Panc1 (cell line): ENCODE measurements at regions not wholly inside any gene's neighbourhood (a gene's known extent, or its start where the extent isn't known, plus 50 kb on each side); places are given as distances from the start of the nearest gene placed in this dataset.

ENCODE experiments used
- ATAC-seq: fragments of 200-7000 bp; cut with Tn5 transposase; 2 replicates; pipeline ENCODE4 v1.9.1; 2020; ENCODE audit warnings: mild to moderate bottlenecking, moderate library complexity
- BruUV-seq: library from RNA; stranded (reverse); fragments of 400-500 nt; replicated peaks from 2 replicates; lab custom pipeline; 2021; lab: Mats Ljungman, UMichigan
- CTCF ChIA-PET: fragments of 300-600 bp; sonication (Branson Sonifier 250); formaldehyde crosslinking; loops from one replicate; lab custom pipeline; 2022; ENCODE audit warnings: antibody characterized with exemption; lab: Charles Lee
- POLR2A ChIA-PET: fragments of 300-600 bp; sonication (Branson Sonifier 250); formaldehyde crosslinking; loops from one replicate; lab custom pipeline; 2022; ENCODE audit warnings: antibody characterized with exemption; lab: Charles Lee
- DNase-seq: peaks from one replicate; pipeline ENCODE4 v3.0.0-alpha.2; 2010; ENCODE audit warnings: low read depth, low spot score
- H3K27ac ChIP-seq: 2 replicates; pipeline ENCODE4 v1.5.1; 2011; ENCODE audit warnings: mild to moderate bottlenecking, low read length, inconsistent platforms
- H3K27me3 ChIP-seq: fragments of 200-500 bp; sonication (Bioruptor generic); 2 replicates; pipeline ENCODE4 v1.6.0; 2014; ENCODE audit warnings: low read length, inconsistent platforms; ENCODE audit not compliant: control insufficient read depth, insufficient read depth
- H3K36me3 ChIP-seq: fragments of 200-500 bp; sonication (Bioruptor generic); 2 replicates; pipeline ENCODE4 v1.5.1; 2014; ENCODE audit warnings: inconsistent platforms, mild to moderate bottlenecking, low read length, moderate library complexity; ENCODE audit not compliant: control insufficient read depth, insufficient read depth
- H3K4me1 ChIP-seq: 2 replicates; pipeline ENCODE4 v1.5.1; 2011; ENCODE audit warnings: inconsistent platforms, mild to moderate bottlenecking, low read length, moderate library complexity; ENCODE audit not compliant: control insufficient read depth, insufficient read depth
- H3K4me3 ChIP-seq, 2 experiments: 2 replicates each; pipeline ENCODE4 v1.5.1; 2011 to 2012; ENCODE audit warnings: low read depth in 2 of 2, low read length in 2 of 2, mild to moderate bottlenecking in 2 of 2, inconsistent platforms in 1 of 2, moderate library complexity in 1 of 2
- H3K9me3 ChIP-seq: fragments of 200-500 bp; sonication (Bioruptor generic); 2 replicates; pipeline ENCODE4 v1.5.1; 2014; ENCODE audit warnings: low read depth, mild to moderate bottlenecking, inconsistent platforms, low read length, moderate library complexity; ENCODE audit not compliant: control insufficient read depth, insufficient read depth
- CTCF ChIP-seq: fragments of 450-650 bp; IDR thresholded peaks from 2 replicates; pipeline ENCODE4 v1.5.1; 2017; ENCODE audit warnings: mild to moderate bottlenecking
- POLR2AphosphoS5 ChIP-seq: IDR thresholded peaks from 2 replicates; pipeline ENCODE4 v1.6.1; 2012; ENCODE audit warnings: mild to moderate bottlenecking, low read depth, low read length, moderate library complexity
- SIN3A ChIP-seq: IDR thresholded peaks from 2 replicates; pipeline ENCODE4 v1.6.1; 2012; ENCODE audit warnings: low read depth, mild to moderate bottlenecking, low read length, moderate library complexity, borderline replicate concordance; ENCODE audit not compliant: insufficient read depth
- TCF7L2 ChIP-seq: IDR thresholded peaks from 2 replicates; pipeline ENCODE4 v1.6.1; 2011; ENCODE audit warnings: mild to moderate bottlenecking, low read depth, low read length, inconsistent platforms
- in situ Hi-C: cut with HindIII; loops from 2 replicates; pipeline ENCODE4 v1.10.0; 2016; ENCODE audit warnings: low sequenced_read_pairs, low pct_unique_long_range_greater_than_20kb
- intact Hi-C: fragments of 100-400 bp; cut with micrococcal nuclease; formaldehyde crosslinking; loops from one replicate; pipeline ENCODE4 v1.10.0; 2022; ENCODE audit not compliant: unreplicated experiment
- TF ChIP-seq, protein P1 (sequence below), 2 experiments: IDR thresholded peaks; 2 replicates each; pipeline ENCODE4 v1.6.1; 2011 to 2012; ENCODE audit warnings: low read depth in 2 of 2, control low read depth in 1 of 2, low read length in 1 of 2, mild to moderate bottlenecking in 1 of 2, moderate library complexity in 1 of 2; ENCODE audit not compliant: insufficient read depth in 1 of 2

DNA sequence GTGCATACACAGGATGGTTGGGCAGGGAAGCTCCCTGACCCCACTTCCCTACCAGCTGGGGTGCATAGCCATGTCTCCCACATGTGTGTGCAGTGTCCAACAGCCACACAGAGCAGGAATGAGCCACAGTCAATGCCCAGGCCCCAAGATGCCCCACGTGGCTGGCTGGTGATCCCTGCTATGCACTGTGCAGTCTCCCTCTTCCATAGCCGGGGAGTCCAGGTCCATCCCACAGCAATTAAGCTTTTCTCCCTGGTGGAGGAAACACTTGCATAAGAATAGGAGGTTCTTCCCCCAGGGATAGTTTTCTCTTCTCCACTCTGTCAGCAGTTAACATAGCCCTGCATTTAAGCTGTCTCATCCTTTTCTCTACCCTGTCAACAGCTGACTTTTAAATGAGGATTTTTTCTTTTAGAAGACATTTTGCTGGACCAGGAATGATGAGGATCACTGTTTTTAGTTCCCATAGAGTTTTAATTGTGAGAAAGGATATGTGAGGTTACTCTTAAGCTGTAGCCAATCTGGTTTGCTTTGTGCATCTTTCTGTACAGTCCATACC, 396.5 kb upstream of the VWC2 start:
- in situ Hi-C loops (no loop called here), intact Hi-C loops (no loop called here)
- no peak for DNase-seq
- no peak for ATAC-seq
- POLR2A ChIA-PET = no interaction called here
- BruUV-seq = no TSS peak
- CTCF ChIA-PET = no interaction called here
- H3K9me3 ChIP-seq = peaks cover 12% of the 10 kb centered on the region; the same call in 1 of the 2 replicates
- H3K27ac ChIP-seq = no peak overlapping the region
- H3K4me1 ChIP-seq = no peaks in the 10 kb centered on the region
- H3K36me3 ChIP-seq = no peaks in the 10 kb centered on the region
- H3K27me3 ChIP-seq = no peaks in the 10 kb centered on the region
- no peak overlapping the region for H3K4me3 ChIP-seq
- TF ChIP-seq SIN3A (no peak), POLR2AphosphoS5 (no peak), CTCF (no peak), TCF7L2 (no peak)

DNA sequence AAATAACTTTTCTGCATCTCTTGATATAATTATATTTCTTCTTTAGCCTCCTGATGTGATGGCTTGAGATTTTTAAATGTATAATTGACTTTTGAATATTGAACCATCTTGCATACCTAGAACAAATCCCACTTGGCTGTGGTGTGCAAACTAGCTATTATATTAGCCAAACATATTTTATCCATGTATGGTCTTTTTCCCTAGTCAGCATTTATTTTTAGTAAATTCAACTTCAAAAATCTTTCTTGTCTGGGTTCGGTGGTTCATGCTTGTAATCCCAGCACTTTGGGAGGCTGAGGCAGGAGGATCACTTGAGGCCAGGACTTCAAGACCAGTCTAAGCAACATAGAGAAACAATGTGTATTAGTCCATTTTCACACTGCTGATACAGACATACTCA, 386.6 kb upstream of the VWC2 start:
- POLR2A ChIA-PET = no interaction called here
- in situ Hi-C loops (no loop called here), intact Hi-C loops (no loop called here)
- no peaks in the 10 kb centered on the region for H3K4me1 ChIP-seq
- no peaks in the 10 kb centered on the region; the same call in 1 of the 2 replicates for H3K9me3 ChIP-seq
- TF ChIP-seq POLR2AphosphoS5 (no peak), SIN3A (no peak), CTCF (no peak)
- no peaks in the 10 kb centered on the region for H3K27me3 ChIP-seq
- ATAC-seq (no peak), DNase-seq (no peak)
- CTCF ChIA-PET = no interaction called here
- H3K36me3 ChIP-seq = no peaks in the 10 kb centered on the region
- no TSS peak for BruUV-seq
- H3K4me3 ChIP-seq = no peak overlapping the region
- H3K27ac ChIP-seq = no peak overlapping the region

DNA sequence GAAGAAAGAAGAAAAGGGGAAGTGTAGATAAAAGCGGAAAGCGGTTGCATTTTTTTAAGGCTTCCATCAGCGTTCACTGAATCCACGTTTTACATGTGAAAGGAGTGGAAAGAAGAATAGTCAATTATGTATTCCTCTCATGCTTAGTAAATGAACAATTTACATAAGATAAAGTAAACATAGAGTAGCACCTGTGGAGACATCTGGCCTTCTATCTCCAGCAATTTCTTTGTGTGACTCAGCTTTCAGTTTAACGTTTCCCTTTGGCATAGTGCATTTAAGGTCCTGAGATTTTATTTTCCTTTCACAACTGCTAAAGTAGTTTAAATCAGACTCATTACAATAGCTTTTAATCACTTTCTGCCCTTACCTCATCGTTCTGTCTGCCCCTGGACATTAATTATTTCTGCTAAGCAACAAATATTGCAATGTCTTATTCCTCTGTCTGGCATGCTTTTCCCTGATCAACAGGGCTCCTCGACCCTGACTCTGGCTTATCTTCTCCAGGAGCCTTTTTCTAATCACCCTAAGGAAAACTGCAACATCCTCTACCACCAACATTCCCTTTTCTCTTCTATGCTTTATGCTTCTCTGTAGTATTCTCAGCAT, 383.5 kb upstream of the VWC2 start:
- no TSS peak for BruUV-seq
- Histone ChIP-seq H3K4me3 (no peak overlapping the region), H3K4me1 (no peaks in the 10 kb centered on the region), H3K27me3 (no peaks in the 10 kb centered on the region), H3K36me3 (no peaks in the 10 kb centered on the region), H3K9me3 (no peaks in the 10 kb centered on the region), H3K27ac (no peak overlapping the region)
- CTCF ChIA-PET = no interaction called here
- TF ChIP-seq CTCF = no peak
- TF ChIP-seq, protein P1, sequence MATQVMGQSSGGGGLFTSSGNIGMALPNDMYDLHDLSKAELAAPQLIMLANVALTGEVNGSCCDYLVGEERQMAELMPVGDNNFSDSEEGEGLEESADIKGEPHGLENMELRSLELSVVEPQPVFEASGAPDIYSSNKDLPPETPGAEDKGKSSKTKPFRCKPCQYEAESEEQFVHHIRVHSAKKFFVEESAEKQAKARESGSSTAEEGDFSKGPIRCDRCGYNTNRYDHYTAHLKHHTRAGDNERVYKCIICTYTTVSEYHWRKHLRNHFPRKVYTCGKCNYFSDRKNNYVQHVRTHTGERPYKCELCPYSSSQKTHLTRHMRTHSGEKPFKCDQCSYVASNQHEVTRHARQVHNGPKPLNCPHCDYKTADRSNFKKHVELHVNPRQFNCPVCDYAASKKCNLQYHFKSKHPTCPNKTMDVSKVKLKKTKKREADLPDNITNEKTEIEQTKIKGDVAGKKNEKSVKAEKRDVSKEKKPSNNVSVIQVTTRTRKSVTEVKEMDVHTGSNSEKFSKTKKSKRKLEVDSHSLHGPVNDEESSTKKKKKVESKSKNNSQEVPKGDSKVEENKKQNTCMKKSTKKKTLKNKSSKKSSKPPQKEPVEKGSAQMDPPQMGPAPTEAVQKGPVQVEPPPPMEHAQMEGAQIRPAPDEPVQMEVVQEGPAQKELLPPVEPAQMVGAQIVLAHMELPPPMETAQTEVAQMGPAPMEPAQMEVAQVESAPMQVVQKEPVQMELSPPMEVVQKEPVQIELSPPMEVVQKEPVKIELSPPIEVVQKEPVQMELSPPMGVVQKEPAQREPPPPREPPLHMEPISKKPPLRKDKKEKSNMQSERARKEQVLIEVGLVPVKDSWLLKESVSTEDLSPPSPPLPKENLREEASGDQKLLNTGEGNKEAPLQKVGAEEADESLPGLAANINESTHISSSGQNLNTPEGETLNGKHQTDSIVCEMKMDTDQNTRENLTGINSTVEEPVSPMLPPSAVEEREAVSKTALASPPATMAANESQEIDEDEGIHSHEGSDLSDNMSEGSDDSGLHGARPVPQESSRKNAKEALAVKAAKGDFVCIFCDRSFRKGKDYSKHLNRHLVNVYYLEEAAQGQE (IDR thresholded peaks at IDR 0.05; ENCODE audit: insufficient read depth in 1 of 2, low read depth in 2 of 2, low read length in 1 of 2) = no peak
- TF ChIP-seq TCF7L2 = no peak
- TF ChIP-seq SIN3A = no peak
- no peak for TF ChIP-seq POLR2AphosphoS5
- no peak for DNase-seq
- in situ Hi-C loops = no loop called here
- intact Hi-C loops = no loop called here
- no peak for ATAC-seq
- POLR2A ChIA-PET = no interaction called here
